CD14-positive monocyte (primary cell): ENCODE measurements at regions not wholly inside any gene's neighbourhood (a gene's known extent, or its start where the extent isn't known, plus 50 kb on each side); places are given as distances from the start of the nearest gene placed in this dataset.

Experiments
- DNase-seq, 3 donors: peaks; one replicate each; pipeline ENCODE4 v3.0.0-alpha.2; 2011 to 2022
- H2AFZ ChIP-seq: 2 replicates; pipeline ENCODE4 v1.6.0; 2012; ENCODE audit warnings: mild to moderate bottlenecking, low read depth, low read length, inconsistent platforms; ENCODE audit not compliant: insufficient read depth, poor library complexity, severe bottlenecking
- H3K27ac ChIP-seq, 2 donors: 1 replicate in 1 of 2; 2 replicates in 1 of 2; pipeline ENCODE4 v1.5.1; 2012 to 2013; ENCODE audit warnings: low read length in 2 of 2, control low read depth in 1 of 2, inconsistent platforms in 1 of 2, low read depth in 1 of 2, mild to moderate bottlenecking in 1 of 2
- H3K27me3 ChIP-seq, 2 donors: one replicate each; pipeline versions ENCODE4 v1.6.0 to v1.6.1; 2011 to 2013; ENCODE audit warnings: low read length in 2 of 2; ENCODE audit not compliant: control insufficient read depth in 2 of 2, insufficient read depth in 2 of 2
- H3K36me3 ChIP-seq, 2 donors: replicated peaks in 1 of 2; 1 replicate in 1 of 2; 2 replicates in 1 of 2; pipeline versions ENCODE4 v1.5.1 to v1.6.1; 2012 to 2013; ENCODE audit warnings: low read length in 2 of 2, control low read depth in 1 of 2, inconsistent platforms in 1 of 2, mild to moderate bottlenecking in 1 of 2; ENCODE audit not compliant: insufficient read depth in 2 of 2, control insufficient read depth in 1 of 2
- H3K4me1 ChIP-seq, 2 donors: 1 replicate in 1 of 2; 2 replicates in 1 of 2; pipeline versions ENCODE4 v1.5.1 to v1.6.1; 2012 to 2013; ENCODE audit warnings: low read length in 2 of 2, control low read depth in 1 of 2, inconsistent platforms in 1 of 2, mild to moderate bottlenecking in 1 of 2, moderate library complexity in 1 of 2; ENCODE audit not compliant: insufficient read depth in 2 of 2, control insufficient read depth in 1 of 2
- H3K4me2 ChIP-seq: replicated peaks from 2 replicates; pipeline ENCODE3; 2012; ENCODE audit warnings: low read length, moderate library complexity, mild to moderate bottlenecking; ENCODE audit not compliant: poor library complexity, severe bottlenecking; ENCODE audit errors: extremely low read depth
- H3K4me3 ChIP-seq, 3 experiments: fragments of 200-600 bp in 1 of 3; sonication (generic) in 1 of 3; replicated peaks in 1 of 3; 1 replicate in 2 of 3; 2 replicates in 1 of 3; pipeline ENCODE4 v1.5.1; 2011 to 2013; ENCODE audit warnings: low read length in 3 of 3, mild to moderate bottlenecking in 3 of 3, control low read depth in 2 of 3, low read depth in 2 of 3, inconsistent platforms in 1 of 3, moderate library complexity in 1 of 3
- H3K79me2 ChIP-seq: 2 replicates; pipeline ENCODE4 v1.6.0; 2012; ENCODE audit warnings: mild to moderate bottlenecking, control low read depth, inconsistent platforms, low read length, moderate library complexity; ENCODE audit not compliant: insufficient read depth
- H3K9ac ChIP-seq: 2 replicates; pipeline ENCODE4 v1.6.0; 2017; ENCODE audit warnings: low read length, mild to moderate bottlenecking; ENCODE audit not compliant: insufficient read depth, poor library complexity, severe bottlenecking
- H3K9me3 ChIP-seq, 2 donors: replicated peaks in 1 of 2; 1 replicate in 1 of 2; 2 replicates in 1 of 2; pipeline versions ENCODE4 v1.5.1 to v1.6.1; 2012 to 2013; ENCODE audit warnings: low read length in 2 of 2, control low read depth in 1 of 2; ENCODE audit not compliant: control insufficient read depth in 1 of 2, insufficient read depth in 1 of 2
- H4K20me1 ChIP-seq: 2 replicates; pipeline ENCODE4 v1.6.0; 2012; ENCODE audit warnings: mild to moderate bottlenecking, low read length, control low read depth, moderate library complexity; ENCODE audit not compliant: insufficient read depth
- H3K27ac Mint-ChIP-seq, 7 donors: one replicate each; pipeline ENCODE4 v1.8.0; 2020; ENCODE audit warnings: mild to moderate bottlenecking in 7 of 7, mixed read lengths in 7 of 7, moderate library complexity in 6 of 7, inconsistent platforms in 2 of 7
- H3K27me3 Mint-ChIP-seq, 3 donors: one replicate each; pipeline ENCODE4 v1.8.0; 2021 to 2022; ENCODE audit warnings: low read depth in 3 of 3, mild to moderate bottlenecking in 3 of 3, mixed read lengths in 3 of 3, moderate library complexity in 3 of 3, inconsistent platforms in 1 of 3
- H3K36me3 Mint-ChIP-seq, 2 donors: one replicate each; pipeline ENCODE4 v1.8.0; 2020; ENCODE audit warnings: mixed read lengths in 2 of 2, inconsistent platforms in 1 of 2, mild to moderate bottlenecking in 1 of 2
- H3K4me1 Mint-ChIP-seq: one replicate; pipeline ENCODE4 v1.8.0; 2020; ENCODE audit warnings: mild to moderate bottlenecking, mixed read lengths
- H3K4me3 Mint-ChIP-seq, 2 donors: one replicate each; pipeline ENCODE4 v1.8.0; 2020; ENCODE audit warnings: mild to moderate bottlenecking in 2 of 2, mixed read lengths in 2 of 2, moderate library complexity in 1 of 2
- H3K9me3 Mint-ChIP-seq, 7 donors: one replicate each; pipeline ENCODE4 v1.8.0; 2020 to 2022; ENCODE audit warnings: mixed read lengths in 7 of 7, mild to moderate bottlenecking in 6 of 7, moderate library complexity in 6 of 7, inconsistent platforms in 2 of 7
- WGBS: methylation state at CpG from one replicate; pipeline ENCODE4 v1.1.5; 2013; ENCODE audit warnings: missing lambda C conversion rate; ENCODE audit not compliant: insufficient coverage; 5-methylcytosine and 5-hydroxymethylcytosine counted together
- intact Hi-C, 2 donors: fragments of 100-400 bp; cut with micrococcal nuclease; formaldehyde crosslinking; loops; one replicate each; pipeline versions ENCODE4 v1.15.0 to v1.15.1; 2023
- TF ChIP-seq, protein P1 (sequence below): fragments of 200-600 bp; IDR thresholded peaks from one replicate; pipeline ENCODE4 v1.8.0; 2022; ENCODE audit warnings: antibody characterized with exemption, mild to moderate bottlenecking

DNA sequence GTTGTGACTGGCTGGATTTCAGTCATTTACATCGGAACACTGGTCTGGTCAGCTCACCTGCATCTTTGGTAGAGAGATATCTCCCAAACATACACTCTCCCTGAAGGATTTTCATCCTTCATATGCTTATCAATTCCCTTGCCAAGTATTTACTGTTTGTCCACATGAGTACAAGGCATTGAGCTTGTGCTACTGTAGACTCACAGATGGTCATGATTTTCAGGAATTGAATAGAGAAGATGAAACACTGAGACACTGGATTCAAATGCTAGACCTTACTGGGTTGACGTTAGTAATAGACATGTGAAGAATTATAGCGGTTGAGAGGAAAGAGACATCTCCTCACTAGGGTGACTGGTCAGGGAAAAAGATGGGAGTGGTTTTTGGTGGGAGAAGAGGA lies 62.9 kb upstream of the ABL1 start:
- intact Hi-C loops: loop anchor here in 1 of 2 donors (5.0 kb wide), 1 partner anchor 90 kb away; no protein-coding TSS in a partner anchor
- Histone ChIP-seq H3K36me3 (no peaks in the 10 kb centered on the region), H3K4me2 (no peak overlapping the region), H3K79me2 (peaks cover 30% of the 10 kb centered on the region), H3K9ac (no peak overlapping the region), H4K20me1 (peaks cover 51% of the 10 kb centered on the region), H3K27me3 (no peaks in the 10 kb centered on the region), H3K27ac (no peak overlapping the region), H3K4me3 (no peak overlapping the region), H3K9me3 (peaks cover 0 to 8% of the 10 kb centered on the region in 2 donors), H2AFZ (no peak overlapping the region), H3K4me1 (peaks cover 16 to 17% of the 10 kb centered on the region in 2 donors)
- Mint-ChIP-seq H3K27ac (no peak overlapping the region), H3K36me3 (no peaks in the 10 kb centered on the region), H3K27me3 (no peaks in the 10 kb centered on the region), H3K4me3 (no peak overlapping the region), H3K4me1 (peaks cover 25% of the 10 kb centered on the region), H3K9me3 (peaks cover 8 to 17% (median 13%) of the 10 kb centered on the region in 7 donors)
- TF ChIP-seq, protein P1, sequence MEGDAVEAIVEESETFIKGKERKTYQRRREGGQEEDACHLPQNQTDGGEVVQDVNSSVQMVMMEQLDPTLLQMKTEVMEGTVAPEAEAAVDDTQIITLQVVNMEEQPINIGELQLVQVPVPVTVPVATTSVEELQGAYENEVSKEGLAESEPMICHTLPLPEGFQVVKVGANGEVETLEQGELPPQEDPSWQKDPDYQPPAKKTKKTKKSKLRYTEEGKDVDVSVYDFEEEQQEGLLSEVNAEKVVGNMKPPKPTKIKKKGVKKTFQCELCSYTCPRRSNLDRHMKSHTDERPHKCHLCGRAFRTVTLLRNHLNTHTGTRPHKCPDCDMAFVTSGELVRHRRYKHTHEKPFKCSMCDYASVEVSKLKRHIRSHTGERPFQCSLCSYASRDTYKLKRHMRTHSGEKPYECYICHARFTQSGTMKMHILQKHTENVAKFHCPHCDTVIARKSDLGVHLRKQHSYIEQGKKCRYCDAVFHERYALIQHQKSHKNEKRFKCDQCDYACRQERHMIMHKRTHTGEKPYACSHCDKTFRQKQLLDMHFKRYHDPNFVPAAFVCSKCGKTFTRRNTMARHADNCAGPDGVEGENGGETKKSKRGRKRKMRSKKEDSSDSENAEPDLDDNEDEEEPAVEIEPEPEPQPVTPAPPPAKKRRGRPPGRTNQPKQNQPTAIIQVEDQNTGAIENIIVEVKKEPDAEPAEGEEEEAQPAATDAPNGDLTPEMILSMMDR: no peak
- 100% methylated on average over 2 of the region's 3 CpGs for WGBS
- DNase-seq: no peak

DNA sequence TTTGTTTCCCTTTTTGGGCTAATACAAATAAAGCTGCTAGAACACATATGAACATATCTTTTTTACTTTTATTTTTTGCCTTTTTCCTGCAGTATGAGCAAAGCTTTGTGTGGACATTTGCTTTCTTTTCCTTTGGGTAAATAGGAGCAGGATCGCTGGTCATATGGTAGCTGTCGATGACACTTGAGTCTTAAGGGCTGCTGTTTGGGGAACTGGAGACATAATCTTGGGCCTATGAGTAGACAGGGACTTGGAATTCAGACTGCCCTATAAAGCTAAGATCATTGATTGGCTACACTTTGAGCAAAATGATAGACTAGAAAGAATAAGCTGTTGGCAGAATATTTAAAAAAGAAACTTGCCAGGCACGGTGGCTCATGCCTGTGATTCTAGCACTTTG lies 60.9 kb upstream of the ABL1 start:
- Histone ChIP-seq H3K36me3 (no peaks in the 10 kb centered on the region), H3K27me3 (no peaks in the 10 kb centered on the region), H3K9ac (no peak overlapping the region), H3K4me1 (peaks cover 0 to 3% of the 10 kb centered on the region in 2 donors), H3K27ac (no peak overlapping the region), H3K9me3 (peaks cover 0 to 8% of the 10 kb centered on the region in 2 donors), H3K4me3 (no peak overlapping the region), H3K4me2 (no peak overlapping the region), H3K79me2 (peaks cover 21% of the 10 kb centered on the region), H4K20me1 (peaks cover 44% of the 10 kb centered on the region), H2AFZ (no peak overlapping the region)
- intact Hi-C loops: loop anchor here in 1 of 2 donors (5.0 kb wide), 1 partner anchor 88 kb away; no protein-coding TSS in a partner anchor
- TF ChIP-seq, protein P1: no peak
- Mint-ChIP-seq H3K4me3 (no peak overlapping the region), H3K36me3 (no peaks in the 10 kb centered on the region), H3K9me3 (peaks cover 8 to 17% (median 14%) of the 10 kb centered on the region in 7 donors), H3K4me1 (peaks cover 7% of the 10 kb centered on the region), H3K27me3 (no peaks in the 10 kb centered on the region), H3K27ac (no peak overlapping the region)
- DNase-seq: no peak
- 100% methylated on average over 1 of the region's 3 CpGs for WGBS
